Middle frontal gyrus (tissue), 1 donor: ENCODE measurements at regions not wholly inside any gene's neighbourhood (a gene's known extent, or its start where the extent isn't known, plus 50 kb on each side); places are given as distances from the start of the nearest gene placed in this dataset.

Experiments used
- DNase-seq: peaks from one replicate; pipeline ENCODE4 v3.0.0-alpha.2; 2015; ENCODE audit warnings: low spot score; ENCODE audit errors: extremely low spot score

DNA sequence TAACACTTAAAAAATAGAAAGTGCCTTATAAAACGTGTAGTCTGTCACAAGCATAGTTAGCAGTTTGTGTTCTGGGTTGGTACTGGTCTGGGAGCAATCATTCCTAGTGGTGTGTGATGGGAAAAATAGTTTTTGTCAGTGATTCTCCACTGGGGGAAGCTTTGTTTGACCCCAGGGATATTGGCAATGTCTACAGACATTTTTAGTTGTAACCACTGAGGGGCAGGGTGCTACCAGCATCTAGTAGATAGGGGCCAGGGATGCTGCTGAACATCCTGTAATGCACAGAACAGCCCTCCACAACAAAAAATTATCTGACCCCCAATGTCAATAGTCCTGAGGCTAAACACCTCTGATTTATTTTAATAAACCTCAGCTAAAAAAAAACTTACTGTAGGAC lies 51.6 kb upstream of the CREB5 start:
- DNase-seq, result no peak

DNA sequence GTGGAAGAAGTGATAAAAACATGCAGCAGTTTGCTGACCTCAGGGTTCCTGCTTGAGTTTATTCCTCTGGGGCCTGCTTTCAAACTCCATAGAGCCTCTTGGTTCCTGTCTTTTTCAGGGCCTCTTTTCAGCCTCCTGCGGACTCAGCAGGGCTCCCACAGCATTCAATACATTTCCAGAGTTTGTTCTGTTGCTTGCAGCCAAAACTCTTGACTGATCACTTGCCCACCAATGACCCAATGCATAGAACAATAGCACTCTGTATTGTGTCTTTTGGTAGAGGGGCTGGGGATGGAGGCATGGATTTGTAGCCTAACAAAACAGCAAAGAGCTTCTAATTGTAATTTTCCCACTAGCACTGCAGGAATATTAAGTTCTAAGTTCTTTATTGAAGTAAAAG lies 50.8 kb upstream of the CREB5 start:
- DNase-seq, result no peak

DNA sequence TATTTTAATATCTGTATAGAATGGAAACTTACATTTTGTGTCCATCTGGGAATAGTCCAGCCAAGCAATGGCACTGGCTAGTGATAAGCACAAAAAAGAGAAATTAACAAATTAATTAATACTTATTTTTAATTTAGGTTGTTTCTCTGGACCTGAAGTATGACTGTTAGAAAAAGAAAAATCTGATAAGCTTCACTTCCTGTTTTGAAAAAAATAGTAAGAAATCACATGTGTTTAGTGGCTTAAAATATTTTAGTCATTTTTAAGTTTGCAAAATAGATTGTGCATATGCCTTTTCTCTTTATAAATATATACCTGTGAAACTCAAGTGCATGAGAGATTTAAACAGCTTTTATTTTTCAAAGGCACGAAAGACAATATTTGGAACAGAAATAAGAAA lies 50.1 kb upstream of the CREB5 start:
- DNase-seq, result no peak
